ENCODE measurements at regions not wholly inside any gene's neighbourhood (a gene's known extent, or its start where the extent isn't known, plus 50 kb on each side); places are given as distances from the start of the nearest gene placed in this dataset.
A peak's percentile ranks its signal among the peaks of the same experiment; 100 is the strongest.

DNA sequence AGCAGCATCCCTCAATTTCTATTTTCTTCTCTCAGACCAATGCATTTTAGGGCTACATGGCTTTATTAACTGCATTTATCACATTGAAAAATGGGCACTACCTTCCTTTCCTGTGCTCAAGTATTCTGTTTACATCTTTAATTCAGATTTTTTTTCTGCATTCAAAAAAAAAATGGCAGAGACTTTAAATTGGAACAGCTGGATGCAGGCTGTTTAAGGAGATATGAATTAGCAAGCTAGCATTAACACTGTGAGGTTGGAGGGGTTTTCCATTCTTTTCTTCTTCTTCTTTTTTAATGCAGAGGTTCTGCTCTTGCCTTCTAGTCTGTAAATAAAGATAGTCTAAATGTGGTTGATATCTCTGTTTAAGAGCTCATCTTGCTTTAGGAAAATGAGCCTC lies 242.9 kb upstream of the RBFOX1 start:
- no peak for DNase-seq

DNA sequence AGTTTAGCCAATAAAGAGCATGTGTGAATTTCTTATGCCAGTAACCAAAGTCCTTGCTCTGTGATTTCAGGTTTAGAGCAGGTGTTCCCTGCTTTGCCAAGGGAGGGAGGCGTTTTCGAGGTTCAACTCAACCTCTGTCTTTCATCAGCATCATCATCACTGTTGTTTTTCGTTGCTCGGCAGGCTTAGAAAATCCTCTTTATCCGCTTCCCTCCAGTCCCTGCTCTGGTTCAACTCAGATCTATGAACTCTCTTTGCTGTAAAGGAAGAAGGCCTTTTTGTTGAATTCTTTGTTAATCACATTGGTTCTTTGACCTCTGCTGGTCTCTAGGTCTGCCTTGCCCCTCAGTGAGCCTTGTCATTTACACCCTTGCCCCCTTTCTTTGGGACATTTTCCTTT lies 243.9 kb upstream of the RBFOX1 start:
- no peak for DNase-seq

DNA sequence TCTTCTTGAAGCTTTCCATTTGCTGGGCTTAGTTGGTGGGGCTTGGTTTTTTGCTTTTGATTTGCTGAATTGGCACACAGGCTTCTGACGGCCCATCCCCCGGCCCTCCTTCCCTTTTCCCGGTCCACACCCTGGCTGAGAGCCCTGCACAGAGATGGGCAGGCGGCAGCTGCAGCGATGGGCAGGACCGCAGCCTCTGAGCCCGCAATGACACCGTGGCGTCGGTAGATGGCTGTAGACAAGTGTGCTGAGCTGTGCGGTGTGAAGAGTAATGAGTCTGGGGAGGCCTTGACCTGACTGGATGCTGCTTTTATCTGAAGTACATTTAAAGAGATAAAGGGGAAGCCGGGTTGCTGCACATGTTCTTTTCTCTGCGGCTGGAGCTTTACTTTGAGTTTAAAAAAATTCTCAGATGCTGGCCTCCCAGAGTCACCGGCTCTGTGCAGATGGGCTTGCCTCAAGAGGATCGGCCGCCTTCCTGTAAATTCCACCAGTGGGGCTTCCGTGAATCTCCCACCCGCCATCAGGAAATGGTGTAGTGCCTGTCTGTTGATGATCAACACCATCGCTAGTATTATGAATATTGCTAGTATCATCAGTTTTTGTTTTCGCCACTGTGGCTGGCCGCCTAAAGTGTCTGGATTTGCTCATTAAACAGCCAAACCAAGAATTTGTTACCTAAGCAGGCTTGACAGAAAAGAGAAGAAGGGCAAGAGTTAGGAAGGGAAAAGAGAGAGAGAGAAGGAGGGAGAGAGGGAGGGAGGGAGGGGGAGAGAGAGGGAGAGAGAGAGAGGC lies 245.6 kb upstream of the RBFOX1 start:
- no peak for DNase-seq

DNA sequence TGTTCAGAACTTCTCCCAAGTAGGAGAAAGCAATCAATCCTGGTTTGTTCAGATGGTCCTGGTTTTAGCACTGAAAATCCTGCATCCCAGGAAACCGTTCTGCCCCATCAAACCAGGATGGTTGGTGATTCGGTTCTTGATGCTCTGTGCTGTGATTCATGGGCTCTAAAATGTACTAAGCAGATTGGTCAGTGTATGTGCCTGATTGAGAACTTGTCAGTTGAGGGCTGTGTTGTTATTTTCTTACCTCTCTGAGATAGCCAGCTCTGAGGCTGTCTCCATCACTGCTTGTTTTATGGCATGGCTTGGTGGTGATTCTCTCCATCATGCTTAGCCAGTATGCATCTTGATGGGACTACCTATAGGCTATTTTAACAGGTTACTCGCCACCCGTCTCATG lies 246.9 kb upstream of the RBFOX1 start:
- DNase-seq = no peak

DNA sequence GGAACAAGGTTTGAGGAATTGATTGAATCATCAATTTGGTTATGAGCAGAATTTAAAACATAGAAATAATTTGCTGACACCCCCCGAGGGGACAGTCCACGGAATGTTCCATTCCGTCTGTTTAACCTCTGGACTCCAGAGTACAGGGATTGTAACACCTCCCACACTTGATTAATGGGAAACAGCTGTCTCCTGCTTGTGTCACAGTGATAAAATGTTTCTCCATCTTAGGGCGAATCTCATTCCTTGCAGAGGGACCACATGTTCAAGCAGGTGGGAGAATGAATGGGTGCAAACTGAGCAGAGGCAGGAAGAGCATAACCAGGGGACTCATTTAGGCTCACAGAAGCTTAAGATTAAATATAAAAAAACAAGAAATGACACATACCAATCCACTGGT lies 249.5 kb upstream of the RBFOX1 start:
- no peak for DNase-seq

DNA sequence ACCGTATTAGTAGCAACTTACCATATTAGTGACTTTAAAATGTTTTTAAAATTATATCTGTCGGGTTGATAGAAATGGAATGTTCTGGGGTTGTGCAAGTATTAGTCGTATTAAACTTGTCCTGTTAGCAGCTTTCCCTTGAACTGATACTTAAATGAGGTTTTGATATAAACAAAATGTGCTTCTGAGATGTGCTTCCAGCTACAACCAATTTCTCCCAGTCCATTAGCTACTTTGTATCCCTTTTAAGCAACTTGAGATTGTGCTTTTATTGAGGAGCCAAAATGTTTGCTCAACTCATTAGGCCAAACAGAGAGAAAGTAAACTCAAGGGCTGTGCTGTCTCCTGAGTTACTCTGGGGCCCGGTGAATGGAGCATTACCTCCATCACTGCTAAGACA lies 255.0 kb upstream of the RBFOX1 start:
- no peak for DNase-seq

DNA sequence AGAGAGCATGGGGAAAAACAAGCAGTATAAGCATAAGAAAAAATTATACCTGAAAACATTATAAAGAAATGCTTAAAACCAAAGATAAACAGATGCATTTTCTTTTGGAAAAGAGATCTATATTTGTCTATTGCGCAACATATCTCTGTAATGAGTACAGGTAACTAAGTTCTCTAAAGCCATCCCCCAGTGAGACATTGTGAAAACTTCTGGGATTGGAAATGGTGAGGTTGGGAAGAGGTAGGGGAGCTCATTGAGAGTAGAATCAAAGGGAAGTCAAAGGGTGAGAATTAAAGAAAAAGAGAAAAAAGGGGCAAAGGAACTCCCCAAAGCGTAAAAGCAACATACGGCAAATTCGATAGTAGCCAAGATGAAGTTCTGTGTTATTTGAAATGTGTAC lies 257.9 kb upstream of the RBFOX1 start:
- DNase-seq = no peak

DNA sequence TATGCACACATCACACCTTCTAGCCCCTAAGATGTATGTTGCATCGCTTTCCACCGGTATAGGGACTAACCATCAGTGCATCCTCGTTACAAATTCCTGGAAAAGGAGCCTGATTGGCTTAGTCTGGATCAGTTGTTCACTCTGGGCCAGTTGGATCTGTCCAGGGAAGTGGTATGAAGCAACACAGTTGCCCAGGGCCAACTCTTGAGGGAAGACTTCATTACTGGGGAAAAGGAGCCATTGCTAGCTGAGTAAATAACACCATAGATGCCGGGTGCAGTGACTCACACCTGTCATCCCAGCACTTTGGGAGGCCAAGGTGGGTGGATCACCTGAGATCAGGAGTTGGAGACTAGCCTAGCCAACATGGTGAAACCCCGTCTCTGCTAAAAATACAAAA lies 275.2 kb upstream of the RBFOX1 start:
- DNase-seq = no peak

DNA sequence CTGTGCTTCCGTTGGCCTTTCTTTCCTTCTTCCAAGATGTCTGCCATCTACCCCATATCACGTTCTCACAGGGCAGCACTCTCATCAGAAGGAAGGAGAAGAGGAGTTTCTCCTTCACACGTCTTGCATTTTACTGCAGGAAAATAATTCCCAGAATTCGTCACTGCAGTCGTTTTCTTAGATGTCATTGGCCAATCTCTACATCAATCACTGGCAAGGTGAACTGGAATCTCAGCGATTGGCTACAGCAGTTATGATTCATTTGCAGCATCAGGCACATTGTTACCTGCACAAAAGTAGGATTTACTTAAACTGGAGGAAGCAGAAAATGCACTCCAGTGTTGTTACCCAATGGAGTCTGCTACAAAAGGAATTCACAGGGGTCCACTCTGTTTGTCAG lies 277.2 kb upstream of the RBFOX1 start:
- DNase-seq = no peak

DNA sequence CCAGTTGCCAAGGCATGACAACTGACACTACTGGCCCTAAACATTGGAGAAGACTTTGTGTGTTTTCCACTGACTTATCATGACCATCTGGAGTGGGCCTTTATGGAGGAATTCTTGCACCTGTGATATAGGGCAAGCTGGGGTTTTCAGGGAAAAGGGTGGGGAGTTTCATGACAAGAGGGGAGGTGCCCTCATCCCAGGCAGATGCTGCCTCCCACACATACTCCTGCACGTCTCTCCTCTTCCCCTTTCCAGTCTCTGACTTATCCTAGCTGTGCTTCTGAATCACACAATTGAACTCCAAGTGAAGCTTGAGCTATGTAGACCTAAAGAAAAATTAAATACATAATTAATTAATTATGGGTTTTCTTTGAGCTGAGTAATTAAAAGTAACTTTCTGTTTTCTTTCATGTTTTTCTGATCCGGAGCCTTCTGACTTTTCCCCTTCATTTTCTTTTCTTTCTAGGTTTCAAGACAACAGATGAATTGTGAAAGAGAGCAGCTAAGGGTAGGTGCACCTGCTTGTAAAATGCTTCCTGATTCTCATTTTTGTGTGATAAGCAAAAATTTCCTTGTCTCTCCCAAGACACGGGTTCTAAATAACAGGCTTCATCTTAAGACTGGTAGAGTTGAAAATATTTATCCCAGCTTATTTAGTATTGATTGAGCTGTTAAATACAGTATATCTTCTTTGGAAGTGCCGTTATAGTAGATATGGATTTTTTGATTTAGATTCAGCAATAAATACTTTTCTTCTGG lies 280.9 kb upstream of the RBFOX1 start:
- no peak for DNase-seq

DNA sequence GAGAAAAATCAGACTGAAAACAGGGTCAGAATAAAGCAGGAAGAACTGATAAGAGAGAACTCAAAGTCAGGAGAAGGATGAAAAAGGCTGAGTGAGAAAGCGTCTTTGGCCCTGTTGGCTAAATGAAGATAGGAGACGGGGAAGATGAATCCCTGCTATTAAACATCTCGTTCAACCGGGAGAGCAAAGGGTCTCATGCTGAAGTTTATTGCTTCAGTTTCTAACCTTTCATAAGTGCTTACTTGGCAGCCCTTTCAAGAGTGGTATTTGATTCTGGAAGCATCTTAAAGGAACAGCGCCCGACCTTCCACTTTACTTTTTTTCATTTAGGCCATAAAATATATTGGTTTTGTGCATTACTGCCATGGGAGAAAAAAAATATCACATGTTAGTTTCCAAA lies 288.3 kb upstream of the RBFOX1 start:
- no peak for DNase-seq

DNA sequence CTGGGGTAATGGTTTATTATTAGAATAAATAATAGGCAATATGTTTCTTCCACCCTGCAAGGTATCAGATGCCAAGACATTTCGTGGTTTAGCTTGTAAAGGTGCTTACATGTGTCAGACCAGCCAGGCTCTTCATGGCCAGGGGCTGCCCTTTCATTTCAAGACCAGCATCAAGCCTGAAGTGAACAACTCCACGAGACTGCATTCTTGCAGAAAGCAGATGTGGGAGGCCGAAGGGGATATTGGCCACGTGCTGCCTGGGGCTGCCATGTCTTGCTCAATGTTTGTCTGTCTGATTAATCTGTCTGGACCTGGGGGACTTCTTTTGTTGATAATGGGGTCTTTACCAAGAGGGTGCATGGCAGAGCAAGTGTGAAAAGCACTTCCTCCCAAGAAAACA lies 294.2 kb upstream of the RBFOX1 start:
- no peak for DNase-seq

DNA sequence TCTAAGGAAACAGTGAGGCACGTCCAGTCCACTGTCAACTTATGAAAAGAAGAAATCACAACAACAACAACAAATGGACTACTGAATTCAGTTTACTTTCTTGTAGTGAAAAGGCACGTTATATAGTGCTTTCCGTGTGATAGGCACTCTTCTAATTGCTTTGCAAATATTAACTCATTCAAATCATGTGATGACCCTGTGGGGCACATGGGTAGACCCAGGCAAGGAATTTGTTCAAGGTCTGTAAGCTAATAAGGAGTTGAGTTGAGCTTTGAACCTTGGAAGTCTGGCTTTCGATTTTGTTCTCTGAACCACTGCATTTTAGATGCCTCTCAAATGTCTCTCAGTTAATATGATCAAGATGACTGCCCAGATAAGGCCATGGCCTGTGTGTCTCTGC lies 295.1 kb upstream of the RBFOX1 start:
- DNase-seq = no peak

DNA sequence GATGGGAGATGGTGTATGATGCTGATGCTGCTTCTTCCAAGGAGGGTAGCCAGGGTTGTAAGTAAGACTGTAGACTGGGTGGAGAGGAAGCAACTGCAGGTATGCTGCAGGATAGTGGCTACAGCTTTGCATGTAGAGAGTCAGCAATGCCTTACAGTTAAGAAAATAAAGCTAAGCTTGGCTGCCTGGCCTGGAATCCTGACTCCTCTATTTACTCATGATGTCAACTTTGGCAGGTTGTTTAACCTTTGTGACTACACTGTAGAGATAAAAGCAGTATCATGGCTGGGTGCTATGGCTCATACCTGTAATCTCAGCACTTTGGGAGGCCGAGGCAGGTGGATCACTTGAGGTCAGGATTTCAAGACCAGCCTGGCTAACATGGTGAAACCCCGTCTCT lies 301.6 kb upstream of the RBFOX1 start:
- no peak for DNase-seq

DNA sequence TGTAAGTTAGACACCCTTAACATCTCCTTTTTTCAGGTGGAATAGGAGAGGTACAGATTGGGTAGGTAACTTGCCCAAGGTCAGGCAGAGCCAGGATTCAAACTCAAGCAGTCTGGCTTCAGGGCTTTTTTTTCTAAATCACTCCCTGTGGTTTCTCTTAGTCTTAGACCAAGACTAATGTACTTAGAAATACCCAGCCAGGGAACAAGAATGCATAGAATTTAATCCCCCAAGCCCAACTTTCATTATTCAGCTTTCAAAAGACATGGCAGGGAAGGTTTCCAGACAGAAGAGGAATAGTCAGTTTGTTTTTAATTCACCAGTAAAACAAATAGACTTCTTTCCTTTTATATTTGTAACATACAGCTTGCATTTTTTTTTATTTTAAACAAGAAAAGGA lies 305.2 kb upstream of the RBFOX1 start:
- DNase-seq = no peak

DNA sequence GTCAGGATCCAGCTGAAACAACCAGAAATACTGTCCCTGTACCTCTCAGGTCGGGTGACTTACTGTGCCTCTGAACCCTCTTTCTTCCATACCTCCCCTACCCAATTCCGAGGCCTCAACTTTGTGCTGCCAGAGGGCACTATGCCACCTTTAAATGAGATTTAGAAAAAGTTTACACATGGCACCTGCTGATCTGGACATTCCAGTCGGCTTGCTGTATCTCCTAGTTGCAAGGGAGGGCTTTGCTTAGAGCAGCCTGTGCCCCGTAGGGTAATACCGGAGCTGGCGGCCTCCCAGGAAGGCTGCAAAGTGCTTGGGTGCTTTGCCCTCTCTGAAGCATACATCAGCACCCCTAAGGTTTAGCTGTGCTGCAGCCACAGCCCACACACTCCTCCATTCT lies 306.0 kb upstream of the RBFOX1 start:
- DNase-seq = no peak

DNA sequence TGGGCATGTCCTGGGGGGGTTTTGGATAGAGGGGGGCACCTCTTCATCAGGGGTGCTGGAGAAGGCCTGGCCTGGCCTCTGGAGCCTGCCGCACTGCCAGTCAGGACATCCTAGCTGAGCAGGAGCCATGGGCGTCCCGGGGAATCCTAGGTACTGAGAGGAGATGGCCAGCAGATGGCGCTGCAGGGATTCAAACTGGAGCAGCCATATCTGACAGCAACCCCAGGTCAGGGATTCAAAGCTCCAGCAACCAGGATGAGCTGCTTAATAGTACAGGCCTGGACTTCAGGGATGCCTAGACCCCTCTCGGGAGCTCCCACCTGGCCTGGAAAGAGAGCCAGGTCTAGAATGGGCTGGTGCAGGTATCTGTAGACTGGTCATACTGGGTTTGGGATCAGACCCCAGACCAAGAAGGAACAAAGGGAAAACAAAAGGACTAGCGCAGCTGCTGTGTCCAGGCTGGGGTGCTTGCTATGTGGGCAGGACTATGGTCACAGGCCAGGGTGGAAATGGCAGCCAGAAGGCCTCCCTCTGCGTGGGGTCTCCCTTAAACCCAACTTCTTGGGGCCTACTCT lies 306.9 kb upstream of the RBFOX1 start:
- DNase-seq = peak; percentile 72

DNA sequence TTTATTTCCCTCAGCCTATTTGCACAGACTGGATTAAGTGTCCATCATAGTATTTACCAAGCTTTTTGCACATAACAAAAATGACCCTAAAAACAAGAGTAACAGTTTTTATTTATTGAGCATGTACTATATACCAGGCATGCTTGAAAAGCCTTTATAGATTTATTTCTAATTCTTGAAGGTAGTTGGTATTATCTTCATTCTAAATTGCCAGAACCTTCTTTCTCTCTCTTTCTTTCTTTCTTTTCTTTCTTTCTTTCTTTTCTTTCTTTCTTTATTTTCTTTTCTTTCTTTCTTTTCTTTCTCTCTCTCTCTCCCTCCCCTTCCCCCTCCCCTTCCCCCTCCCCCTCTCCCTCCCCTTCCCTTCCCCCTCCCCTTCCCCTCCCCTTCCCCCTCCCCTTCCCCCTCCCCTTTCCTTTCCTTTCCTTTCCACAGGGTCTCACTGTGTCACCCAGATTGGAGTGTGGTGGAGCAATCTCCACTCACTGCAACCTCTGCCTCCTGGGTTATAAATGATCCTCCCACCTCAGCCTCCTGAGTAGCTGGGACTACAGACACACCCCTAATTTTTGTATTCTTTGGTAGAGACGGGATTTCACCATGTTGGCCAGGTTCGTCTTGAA lies 310.9 kb upstream of the RBFOX1 start:
- no peak for DNase-seq

DNA sequence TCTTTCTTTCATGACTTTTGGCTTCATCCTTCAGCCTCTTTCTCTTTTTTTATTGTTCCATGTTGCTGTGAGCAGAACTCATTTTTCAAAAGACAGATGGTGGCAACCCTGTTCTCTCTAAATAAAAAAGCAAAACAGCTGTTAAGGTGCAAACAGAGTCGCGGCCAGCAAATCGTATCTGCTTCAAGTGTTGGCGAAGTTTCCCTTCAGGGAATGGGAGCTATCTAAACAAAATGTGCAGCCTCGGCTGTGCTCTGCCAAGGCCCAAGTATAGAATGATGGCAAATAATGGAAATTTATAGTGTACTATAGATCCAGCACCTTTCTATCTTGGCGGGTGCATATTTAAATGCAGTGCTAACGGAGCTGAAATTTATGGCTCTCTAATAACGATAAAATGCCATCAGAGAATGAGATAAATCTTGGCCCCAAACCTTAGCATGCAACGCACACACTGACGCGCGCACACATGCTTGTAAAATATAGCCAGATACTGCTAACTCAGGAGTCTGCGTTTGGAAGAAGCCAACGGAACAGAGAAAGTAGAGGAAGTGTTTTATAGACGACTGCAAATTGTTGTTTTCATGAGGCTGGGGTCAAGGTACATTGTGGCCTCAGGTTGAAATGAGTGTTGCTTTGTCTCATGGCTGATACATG lies 315.5 kb upstream of the RBFOX1 start:
- no peak for DNase-seq

DNA sequence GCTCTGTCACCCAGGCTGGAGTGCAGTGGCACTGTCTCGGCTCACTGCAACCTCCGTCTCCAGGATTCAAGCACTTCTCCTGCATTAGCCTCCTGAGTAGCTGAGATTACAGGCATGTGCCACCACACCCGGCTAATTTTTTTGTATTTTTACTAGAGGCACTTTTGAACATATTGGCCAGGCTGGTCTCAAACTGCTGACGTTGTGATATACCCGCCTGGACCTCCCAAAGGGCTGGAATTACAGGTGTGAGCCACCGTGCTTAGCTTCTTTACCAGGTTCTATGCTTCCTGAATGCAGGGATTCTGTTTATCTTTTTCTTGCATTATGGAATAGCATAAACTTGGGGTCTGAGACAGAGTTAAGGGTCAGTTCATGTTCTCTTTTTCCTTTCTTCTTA lies 317.9 kb upstream of the RBFOX1 start:
- DNase-seq = no peak

DNA sequence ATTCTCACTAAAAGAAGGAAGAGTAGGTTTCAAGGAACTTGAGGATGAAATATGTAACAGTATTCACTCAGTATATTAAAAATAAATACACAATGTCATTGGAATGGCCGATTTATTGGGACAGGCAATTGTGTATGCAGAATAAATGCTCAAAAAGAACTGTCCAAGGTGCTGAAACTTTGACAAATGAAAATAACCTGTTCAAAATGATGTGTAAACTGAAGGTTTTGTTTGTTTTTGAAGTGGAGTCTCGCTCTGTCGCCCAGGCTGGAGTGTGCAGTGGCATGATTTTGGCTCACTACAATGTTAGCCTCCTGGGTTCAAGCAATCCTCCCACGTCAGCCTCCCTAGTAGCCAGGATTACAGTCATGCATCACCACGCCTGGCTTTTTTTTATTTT lies 318.7 kb upstream of the RBFOX1 start:
- peak; percentile 9 for DNase-seq

DNA sequence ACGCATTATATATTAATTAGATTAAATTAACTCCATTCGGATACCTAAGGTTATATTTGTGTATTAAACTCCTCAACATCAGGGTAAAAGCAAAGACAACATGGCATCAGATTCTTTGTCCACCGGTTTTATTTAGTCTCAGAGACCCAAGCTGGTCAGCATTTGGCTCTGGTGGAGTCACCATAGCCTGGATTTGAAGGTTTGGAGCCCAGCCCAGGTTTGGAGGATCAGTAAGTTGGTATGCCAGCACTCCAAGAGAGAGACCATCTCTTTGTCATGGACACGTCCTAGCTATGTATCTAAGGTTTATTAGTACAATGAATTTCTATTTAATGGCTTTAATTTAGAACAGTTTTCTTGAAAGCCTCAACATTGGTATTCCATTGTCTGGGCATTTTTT lies 328.4 kb upstream of the RBFOX1 start:
- no peak for DNase-seq

DNA sequence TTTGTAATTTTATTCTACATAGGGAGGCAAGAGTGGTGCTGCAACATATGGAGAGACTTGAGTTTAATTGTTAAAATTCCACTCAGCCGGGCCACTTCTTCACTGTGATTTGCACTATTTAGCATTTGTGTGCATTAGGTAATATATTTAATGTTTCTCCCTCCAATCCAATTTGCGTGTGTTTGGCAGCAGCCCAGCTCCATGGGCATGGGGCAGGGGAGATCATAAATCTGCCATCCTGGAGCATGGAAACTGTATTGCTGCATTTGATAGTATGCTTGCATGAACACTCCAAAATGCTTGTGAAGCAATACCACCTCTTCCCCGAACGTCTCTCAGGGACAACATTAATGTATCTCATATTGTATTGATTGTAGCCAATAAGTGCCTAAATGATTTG lies 339.1 kb upstream of the RBFOX1 start:
- DNase-seq = no peak

Data from suppressor macrophage treated with lipopolysaccharide for 4 hours (primary cell).